A549 (cell line): ENCODE measurements at regions not wholly inside any gene's neighbourhood (a gene's known extent, or its start where the extent isn't known, plus 50 kb on each side); places are given as distances from the start of the nearest gene placed in this dataset.

Experiments
- CBX2 ChIP-seq: fragments of 200-600 bp; sonication (generic); IDR thresholded peaks from 2 replicates; pipeline ENCODE4 v1.6.1; 2016; ENCODE audit warnings: low read depth, mild to moderate bottlenecking, borderline replicate concordance
- CHD2 ChIP-seq: fragments of 150-350 bp; IDR thresholded peaks from 2 replicates; pipeline ENCODE4 v1.6.1; 2014; ENCODE audit warnings: low read length; ENCODE audit not compliant: partially characterized antibody
- CHD4 ChIP-seq: fragments of 200-600 bp; sonication (generic); IDR thresholded peaks from 2 replicates; pipeline ENCODE4 v1.6.1; 2016; ENCODE audit warnings: antibody characterized with exemption, mild to moderate bottlenecking, borderline replicate concordance
- EP300 ChIP-seq, 2 experiments: fragments of >200 bp; sonication (Bioruptor Twin); formaldehyde crosslinking; IDR thresholded peaks; 2 replicates in 1 of 2; 3 replicates in 1 of 2; pipeline ENCODE4 v1.6.1; 2016 to 2017
- MAZ ChIP-seq: fragments of 150-350 bp; IDR thresholded peaks from 2 replicates; pipeline ENCODE4 v1.6.1; 2014; ENCODE audit warnings: antibody characterized with exemption, low read depth, low read length, borderline replicate concordance
- PHF8 ChIP-seq: fragments of 200-600 bp; sonication (generic); IDR thresholded peaks from 2 replicates; pipeline ENCODE4 v1.6.1; 2016; ENCODE audit warnings: low read depth, mild to moderate bottlenecking, antibody characterized with exemption, moderate library complexity, borderline replicate concordance
- POLR2A ChIP-seq: IDR thresholded peaks from 2 replicates; pipeline ENCODE4 v1.6.1; 2012; ENCODE audit warnings: mild to moderate bottlenecking, low read length
- RAD21 ChIP-seq, 2 experiments: fragments of >200 bp in 1 of 2; sonication (Bioruptor Twin) in 1 of 2; formaldehyde crosslinking in 1 of 2; IDR thresholded peaks in 1 of 2; conservative IDR thresholded peaks in 1 of 2; 2 replicates in 1 of 2; 3 replicates in 1 of 2; pipeline ENCODE4 v1.6.1; 2012 to 2018; ENCODE audit warnings: inconsistent platforms in 1 of 2
- RCOR1 ChIP-seq: fragments of 150-350 bp; IDR thresholded peaks from 2 replicates; pipeline ENCODE4 v1.6.1; 2014; ENCODE audit warnings: antibody characterized with exemption, low read length, low read depth
- RNF2 ChIP-seq: fragments of 200-600 bp; sonication (generic); IDR thresholded peaks from 2 replicates; pipeline ENCODE4 v1.6.1; 2016; ENCODE audit warnings: low read depth, mild to moderate bottlenecking, antibody characterized with exemption, moderate library complexity, borderline replicate concordance
- ZNF302 ChIP-seq: fragments of 250-450 bp; sonication (Bioruptor Pico); IDR thresholded peaks from 2 replicates; pipeline ENCODE4 v1.9.0; 2021; ENCODE audit warnings: inconsistent platforms, mild to moderate bottlenecking, moderate library complexity
- TF ChIP-seq, protein P1 (sequence below): fragments of >200 bp; sonication (Bioruptor Twin); formaldehyde crosslinking; IDR thresholded peaks from 3 replicates; pipeline ENCODE4 v1.5.1; 2016
- TF ChIP-seq, protein P2 (sequence below): fragments of 450-650 bp; IDR thresholded peaks from 2 replicates; pipeline ENCODE4 v1.6.1; 2014; ENCODE audit warnings: antibody characterized with exemption
- TF ChIP-seq, protein P3 (sequence below): fragments of 150-350 bp; IDR thresholded peaks from 2 replicates; pipeline ENCODE4 v1.6.1; 2014; ENCODE audit warnings: low read depth, mild to moderate bottlenecking, low read length

DNA sequence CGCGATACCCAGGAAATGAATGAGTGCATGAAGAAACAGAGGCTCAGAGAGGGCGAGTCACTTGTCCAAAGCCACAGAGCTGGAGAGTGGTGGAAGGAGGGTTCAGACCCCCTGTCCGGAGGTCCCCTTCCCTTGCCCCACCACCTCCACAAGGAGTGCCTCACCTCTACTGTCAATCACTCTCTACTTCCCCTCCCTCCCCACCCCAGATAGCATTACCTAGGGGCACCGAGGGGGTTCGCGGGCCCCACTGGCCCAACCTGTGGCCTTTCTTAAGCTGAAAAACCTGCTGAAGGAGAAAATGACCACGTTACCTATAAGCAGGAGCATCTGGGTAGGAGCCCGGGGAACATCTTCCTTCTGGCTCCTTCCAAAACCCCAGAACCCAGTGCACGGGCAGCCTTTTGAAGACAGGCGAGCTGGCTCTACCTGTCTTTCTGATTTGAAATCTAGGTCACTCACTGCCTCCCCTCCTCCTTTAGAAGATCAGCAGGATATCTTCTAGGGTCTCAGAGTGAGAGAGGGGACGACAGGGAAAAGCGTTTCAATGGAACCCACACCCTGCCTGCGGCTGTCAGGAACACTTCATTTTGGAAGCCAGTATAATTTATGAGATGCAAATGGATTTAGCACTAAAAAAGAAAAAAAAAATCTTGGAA, 89.9 kb upstream of the MEF2A start:
- TF ChIP-seq, protein P1, sequence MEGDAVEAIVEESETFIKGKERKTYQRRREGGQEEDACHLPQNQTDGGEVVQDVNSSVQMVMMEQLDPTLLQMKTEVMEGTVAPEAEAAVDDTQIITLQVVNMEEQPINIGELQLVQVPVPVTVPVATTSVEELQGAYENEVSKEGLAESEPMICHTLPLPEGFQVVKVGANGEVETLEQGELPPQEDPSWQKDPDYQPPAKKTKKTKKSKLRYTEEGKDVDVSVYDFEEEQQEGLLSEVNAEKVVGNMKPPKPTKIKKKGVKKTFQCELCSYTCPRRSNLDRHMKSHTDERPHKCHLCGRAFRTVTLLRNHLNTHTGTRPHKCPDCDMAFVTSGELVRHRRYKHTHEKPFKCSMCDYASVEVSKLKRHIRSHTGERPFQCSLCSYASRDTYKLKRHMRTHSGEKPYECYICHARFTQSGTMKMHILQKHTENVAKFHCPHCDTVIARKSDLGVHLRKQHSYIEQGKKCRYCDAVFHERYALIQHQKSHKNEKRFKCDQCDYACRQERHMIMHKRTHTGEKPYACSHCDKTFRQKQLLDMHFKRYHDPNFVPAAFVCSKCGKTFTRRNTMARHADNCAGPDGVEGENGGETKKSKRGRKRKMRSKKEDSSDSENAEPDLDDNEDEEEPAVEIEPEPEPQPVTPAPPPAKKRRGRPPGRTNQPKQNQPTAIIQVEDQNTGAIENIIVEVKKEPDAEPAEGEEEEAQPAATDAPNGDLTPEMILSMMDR, result no peak
- TF ChIP-seq POLR2A, result no peak
- TF ChIP-seq, protein P2, sequence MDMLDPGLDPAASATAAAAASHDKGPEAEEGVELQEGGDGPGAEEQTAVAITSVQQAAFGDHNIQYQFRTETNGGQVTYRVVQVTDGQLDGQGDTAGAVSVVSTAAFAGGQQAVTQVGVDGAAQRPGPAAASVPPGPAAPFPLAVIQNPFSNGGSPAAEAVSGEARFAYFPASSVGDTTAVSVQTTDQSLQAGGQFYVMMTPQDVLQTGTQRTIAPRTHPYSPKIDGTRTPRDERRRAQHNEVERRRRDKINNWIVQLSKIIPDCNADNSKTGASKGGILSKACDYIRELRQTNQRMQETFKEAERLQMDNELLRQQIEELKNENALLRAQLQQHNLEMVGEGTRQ, result no peak
- TF ChIP-seq MAZ, result no peak
- no peak for TF ChIP-seq CBX2
- TF ChIP-seq EP300 (IDR thresholded peaks at IDR 0.05), result no peak
- no peak for TF ChIP-seq CHD4
- no peak for TF ChIP-seq CHD2
- TF ChIP-seq, protein P3, sequence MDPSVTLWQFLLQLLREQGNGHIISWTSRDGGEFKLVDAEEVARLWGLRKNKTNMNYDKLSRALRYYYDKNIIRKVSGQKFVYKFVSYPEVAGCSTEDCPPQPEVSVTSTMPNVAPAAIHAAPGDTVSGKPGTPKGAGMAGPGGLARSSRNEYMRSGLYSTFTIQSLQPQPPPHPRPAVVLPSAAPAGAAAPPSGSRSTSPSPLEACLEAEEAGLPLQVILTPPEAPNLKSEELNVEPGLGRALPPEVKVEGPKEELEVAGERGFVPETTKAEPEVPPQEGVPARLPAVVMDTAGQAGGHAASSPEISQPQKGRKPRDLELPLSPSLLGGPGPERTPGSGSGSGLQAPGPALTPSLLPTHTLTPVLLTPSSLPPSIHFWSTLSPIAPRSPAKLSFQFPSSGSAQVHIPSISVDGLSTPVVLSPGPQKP, result no peak
- no peak for TF ChIP-seq ZNF302 (CRISPR knock-in tag)
- TF ChIP-seq RNF2, result no peak
- TF ChIP-seq RAD21 (conservative IDR thresholded peaks at IDR 0.05 in 1 of 2, IDR thresholded peaks at IDR 0.05 in 1 of 2), result no peak
- TF ChIP-seq RCOR1, result no peak
- no peak for TF ChIP-seq PHF8
